Fibroblast of skin of abdomen (primary cell): ENCODE measurements at regions not wholly inside any gene's neighbourhood (a gene's known extent, or its start where the extent isn't known, plus 50 kb on each side); places are given as distances from the start of the nearest gene placed in this dataset.

Experiments
- DNase-seq: peaks from one replicate; pipeline ENCODE4 v3.0.0-alpha.2; 2013

DNA sequence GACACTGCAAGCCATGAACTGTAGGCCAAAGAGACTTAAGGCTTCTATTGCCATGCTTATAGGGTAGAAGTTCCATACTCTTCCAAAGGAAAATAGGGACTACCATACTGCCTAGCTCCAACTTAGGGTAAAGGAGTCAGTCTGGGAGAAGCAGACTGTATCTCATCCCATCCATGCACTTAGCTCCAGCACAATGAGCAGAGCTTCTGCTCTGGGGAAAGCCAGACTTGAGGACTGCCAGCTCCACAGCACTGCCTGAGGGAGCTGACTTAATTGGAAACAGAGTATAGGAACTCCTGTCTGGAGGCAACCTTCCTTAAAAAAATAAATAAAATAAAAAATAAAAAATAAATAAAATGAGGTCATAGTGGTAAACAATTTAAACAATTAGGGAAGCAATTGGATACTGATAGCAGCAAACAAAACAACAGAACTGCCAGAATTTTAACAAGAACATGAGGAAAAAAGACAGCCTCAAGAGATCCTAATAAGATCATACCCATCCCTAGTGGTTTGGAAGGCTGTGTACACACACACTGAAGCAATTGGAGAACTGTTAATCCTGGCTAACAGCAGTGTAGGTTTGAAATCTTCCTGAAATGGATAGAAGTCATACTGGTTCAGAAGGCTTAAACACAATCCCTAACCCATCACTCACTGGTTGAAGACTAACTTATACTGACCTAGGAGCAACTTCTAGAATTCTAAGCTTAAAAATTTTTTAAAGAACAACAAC, 550.1 kb downstream of the TBC1D4 start:
- DNase-seq, result no peak

DNA sequence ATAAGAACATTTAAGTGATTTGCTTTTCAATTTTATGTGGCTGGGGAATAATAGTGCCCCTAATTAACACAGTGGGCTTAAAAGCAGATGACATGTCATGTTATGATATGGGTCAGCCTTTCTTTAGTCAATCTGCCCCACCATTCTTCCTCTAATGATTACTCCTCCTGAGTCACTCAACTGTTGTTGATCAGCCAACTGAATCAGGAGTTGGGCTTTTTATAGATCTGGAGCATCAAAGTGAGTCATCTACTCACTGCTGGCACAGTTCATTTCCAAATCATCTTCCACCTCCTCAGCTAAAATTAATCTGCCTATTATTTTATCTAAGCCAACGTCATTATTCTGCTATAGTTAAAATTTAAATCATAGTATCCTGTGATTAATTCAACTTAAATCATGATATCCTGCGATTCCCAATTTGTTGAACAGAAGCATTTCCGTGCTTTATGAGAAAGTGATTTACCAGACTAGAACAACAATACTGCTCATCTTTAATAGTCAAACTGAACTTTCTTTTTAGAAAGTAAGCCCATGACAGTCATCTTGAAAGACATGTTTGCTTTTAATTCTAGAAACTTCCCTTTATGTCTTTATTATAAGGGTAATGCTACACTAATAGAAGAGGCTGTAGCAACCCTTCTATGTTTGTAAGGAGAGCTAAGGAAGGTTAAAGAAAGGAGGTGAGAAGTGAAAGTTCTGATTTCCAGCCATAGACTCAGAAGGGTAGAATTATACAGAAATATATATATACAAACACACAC, 551.4 kb downstream of the TBC1D4 start:
- peak; percentile 72 for DNase-seq

DNA sequence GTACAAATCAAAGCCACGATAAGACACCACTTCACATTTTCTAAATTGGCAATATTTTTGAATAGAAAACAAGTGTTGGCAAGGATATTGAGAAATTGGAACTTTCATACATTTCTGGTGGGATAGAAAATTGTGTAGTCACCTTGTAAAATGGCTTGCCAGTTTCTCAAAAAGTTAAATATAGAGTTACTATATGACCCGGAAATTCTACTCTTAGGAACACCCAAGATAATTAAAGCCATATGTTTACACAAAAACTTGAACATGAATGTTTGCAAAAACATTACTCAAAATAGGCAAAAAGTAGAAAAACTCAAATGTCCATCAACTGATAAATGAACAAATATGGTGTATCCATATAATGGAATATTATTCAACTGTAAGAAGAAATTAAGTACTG, 552.5 kb downstream of the TBC1D4 start:
- peak; percentile 6 for DNase-seq

DNA sequence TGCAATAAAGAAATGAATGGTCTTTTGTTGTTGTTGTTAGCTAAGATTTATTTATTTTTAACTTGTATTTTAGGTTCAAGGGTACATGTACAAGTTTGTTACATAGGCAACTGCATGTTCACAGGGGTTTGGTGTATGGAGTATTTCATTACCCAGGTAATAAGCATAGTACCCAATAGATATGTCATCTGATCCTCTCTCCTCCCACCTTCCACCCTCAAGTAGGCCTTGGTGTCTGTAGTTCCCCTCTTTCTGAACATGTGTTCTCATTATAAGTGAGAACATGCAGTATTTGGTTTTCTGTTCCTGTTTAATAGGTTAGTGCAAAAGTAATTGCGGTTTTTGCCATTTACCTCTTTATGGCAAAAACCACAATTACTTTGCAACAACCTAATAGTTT, 554.1 kb downstream of the TBC1D4 start:
- no peak for DNase-seq

DNA sequence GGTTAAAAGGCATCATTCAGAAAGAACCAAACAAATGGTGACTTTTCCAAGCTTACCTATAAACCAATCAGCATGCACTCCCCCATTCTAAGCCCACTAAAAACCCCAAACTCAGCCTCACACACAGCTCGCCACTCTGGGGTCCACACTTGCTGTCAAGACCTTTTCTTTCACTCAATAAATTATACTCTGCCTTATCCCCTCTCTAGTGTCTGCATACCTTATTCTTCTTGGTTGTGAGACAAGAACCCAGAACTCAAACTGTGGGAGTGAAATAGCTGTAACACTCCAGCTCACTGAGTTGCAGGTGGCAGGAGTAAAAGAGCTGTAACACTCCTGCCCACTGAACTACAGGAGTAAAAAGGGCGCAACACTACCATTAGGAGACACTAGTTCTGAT, 559.0 kb downstream of the TBC1D4 start:
- no peak for DNase-seq

DNA sequence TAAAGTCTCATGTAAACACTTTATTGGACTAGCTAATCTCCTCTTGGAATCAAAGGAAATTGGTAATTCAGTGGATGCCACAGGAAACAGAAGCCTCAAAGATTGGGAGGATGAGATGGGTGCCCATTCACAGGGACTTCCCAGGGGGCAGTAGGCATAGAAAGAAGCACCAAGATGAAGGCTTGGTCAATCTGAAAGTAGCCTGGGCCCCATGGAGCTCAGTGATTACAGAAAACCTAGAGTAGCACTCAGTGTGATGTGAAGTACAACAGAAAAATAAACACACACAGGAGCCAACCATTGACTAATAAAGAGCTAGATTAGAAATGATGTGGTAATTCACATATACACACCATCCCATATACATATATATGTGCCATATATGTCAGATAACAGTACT, 560.6 kb downstream of the TBC1D4 start:
- DNase-seq, result no peak

DNA sequence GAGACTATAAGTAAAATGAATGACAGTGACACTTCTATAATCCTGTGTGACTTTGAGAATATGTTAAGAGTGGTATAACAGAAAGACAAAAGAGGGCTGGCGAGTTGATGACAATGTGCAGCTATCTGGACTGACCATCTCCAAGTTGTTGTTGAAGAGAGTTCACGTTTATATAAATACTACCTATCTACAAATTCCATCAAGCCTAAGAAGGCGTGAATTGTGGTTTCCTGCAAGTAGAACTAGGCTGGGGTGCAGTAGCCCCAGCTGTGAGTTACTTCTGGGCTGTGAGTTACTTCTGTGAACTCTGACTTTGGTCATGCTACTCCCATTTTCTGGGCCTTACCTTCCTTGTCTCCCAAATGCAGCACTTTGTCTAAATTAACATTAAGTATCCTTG, 561.0 kb downstream of the TBC1D4 start:
- no peak for DNase-seq

DNA sequence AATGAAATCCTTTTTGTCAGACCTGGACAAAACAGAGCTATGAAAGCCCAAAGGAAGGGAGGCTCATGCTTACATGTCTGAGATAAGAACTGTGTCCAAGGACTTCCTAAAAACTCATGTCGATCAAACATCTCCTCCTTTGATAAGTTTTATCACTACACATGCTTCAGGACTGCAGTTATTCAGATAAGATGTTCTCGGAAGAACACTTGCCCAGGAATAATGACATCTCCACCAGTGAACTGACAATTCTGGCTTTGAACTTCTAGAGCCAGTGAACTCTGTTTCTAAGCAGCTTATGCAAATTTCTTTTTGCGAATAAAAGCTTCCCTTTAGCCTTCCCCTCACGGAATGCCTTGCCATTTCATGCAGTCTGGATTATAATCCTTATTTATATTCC, 561.6 kb downstream of the TBC1D4 start:
- DNase-seq, result no peak

DNA sequence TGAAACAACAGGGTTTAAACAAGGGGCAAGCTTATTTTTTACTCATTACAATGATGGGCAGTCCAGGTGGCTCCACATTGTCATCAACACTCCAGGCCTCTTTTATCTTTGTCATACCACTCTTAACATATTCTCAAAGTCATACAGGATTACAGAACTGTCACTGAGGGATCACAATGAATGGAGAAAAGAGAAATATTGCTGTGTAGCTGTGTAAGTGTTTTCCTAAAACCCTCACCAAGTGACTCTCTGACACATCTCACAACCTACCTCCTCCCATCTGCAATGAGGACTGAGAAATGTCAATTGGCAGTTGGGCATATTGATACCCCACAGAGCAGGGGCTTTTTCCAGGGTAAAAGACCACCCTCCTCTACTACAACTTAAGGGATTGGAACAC, 562.1 kb downstream of the TBC1D4 start:
- no peak for DNase-seq

DNA sequence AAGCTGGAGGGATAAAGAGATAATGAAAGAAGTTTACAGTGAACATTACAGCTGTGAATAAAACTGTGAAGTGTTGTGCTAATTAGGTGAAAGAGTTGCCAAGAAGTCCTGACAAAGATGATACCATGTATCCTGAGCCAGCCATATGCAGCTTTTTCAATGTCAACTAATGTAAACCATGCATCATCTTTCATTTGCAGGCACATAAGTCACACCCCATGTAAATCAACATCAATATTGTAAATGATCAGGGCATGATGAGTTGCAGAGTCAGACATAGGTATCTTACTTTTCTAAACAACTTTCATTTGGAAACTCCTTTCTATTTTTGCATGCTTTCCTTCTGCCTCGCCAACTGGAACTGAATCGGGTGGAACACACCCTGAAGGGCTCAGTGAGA, 569.1 kb downstream of the TBC1D4 start:
- DNase-seq, result no peak

DNA sequence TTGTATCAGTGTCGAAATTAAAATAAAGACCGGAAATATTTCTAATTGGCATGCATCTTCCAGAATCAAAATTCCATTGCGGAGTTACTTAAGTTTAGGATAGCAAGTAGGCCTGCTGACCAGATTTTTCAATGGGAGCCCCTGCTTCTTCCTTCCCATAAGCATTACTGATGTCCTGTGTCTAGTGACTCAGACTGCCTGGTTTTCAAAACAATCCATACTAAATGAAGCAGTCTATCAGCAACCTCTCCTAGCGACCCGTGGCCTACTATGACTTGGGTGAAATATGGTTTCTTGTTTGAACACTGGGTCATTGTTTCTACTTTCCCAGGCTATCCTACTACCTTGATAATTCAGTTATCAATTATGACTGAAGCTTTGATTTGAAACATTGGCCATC, 571.6 kb downstream of the TBC1D4 start:
- no peak for DNase-seq

DNA sequence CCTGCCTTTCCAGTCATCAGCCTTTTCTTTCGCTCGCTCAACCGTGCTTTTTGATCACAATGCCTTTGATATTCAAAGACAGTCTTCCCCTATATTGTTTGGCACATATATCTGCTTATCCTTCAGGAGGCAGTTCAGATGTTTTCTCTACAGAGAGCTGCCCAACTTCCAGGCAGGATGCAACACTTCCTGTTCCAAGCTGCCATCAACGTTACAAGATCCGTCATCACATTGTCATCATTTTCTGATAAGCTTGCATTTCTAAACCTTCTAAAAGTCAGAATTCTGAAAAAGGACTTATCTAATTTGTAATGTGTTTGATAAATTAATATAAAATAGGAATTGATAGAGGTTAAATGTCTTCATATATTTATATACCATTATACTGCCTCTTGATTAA, 574.2 kb downstream of the TBC1D4 start:
- DNase-seq, result no peak

DNA sequence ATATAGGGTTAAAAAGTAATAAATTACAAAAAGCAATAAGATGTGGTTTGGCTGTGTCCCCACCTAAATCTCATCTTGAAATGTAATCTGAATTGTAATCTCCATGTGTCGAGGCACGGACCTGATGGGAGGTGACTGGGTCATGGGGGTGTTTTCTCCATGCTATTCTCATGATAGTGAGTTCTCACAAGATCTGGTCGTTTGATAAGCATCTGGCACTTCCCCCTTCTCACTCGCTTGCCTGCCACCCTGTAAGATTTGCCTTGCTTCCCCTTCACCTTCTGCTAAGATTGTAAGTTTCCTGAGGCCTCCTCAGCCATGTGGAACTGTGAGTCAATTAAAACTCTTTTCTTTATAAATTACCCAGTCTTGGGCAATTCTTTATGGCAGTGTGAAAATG, 577.4 kb downstream of the TBC1D4 start:
- DNase-seq, result no peak

DNA sequence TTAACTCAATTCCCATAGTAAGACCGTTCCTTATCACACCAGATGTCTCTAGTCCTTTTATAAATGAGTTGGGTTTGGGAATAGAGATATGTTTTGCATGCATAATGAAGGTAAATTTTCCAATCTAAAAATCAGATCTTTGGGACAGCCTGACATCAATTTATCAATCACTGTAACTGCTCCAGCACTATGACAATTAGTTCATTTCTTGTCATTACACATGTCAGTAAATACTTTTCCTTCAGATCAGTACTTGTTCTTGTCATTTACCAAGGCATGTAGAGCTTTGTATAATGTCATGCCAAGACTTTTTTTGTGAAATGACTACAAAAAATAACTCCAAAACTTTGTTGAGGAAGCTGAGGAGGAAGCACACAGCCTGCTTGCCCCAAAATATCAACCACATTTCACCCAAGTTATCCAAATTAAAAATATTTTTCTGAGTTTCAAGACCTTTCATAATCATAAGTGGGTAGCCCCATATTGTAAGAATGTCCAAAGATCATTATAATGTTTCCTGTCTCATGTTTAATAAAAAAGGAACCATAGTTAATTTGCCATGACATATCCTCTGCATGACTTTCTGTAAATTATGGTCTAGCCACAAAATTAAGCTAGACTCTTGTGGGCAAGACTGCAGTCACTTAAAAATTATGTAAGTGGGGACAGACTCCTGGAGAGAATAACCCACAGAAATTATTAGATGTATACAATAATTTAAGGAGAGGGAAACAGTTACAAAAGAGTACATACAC, 586.8 kb downstream of the TBC1D4 start:
- peak; percentile 27 for DNase-seq

DNA sequence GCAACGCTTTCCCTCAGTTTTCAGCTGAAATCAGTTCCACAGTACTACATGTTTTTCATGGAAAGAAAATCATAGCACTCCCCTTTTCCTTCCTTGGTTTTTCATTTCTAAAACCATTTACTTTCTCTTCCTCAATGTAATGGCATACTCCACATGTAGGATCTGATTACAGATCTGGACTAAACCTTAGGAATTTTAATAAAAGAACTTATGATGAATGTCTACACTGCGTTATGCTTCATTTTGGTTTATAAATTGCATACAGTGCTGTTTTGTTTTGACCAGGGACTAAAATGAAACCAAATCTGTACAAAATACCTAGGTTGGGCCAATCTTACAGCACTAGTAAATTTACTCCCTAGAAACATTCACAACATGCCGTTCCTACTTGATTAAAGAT, 589.9 kb downstream of the TBC1D4 start:
- DNase-seq, result no peak

DNA sequence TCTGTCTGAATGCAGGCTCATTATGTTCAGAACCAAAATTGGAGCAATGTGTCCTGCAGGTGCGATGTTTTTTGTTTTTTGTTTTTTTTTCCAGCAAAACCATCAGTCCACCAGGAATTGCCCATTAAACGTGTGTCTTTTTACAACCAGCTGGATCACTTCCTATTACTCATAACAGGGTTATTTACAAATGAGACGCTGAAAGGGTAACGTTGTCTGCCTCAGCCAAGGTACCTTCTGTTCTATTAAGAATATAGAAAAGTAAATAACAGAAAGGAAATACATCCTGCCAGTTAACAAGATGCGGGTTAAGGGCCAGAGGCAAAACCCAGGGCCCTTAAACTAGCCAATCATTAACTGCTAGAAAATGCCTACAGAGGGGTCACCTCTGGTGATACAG, 590.4 kb downstream of the TBC1D4 start:
- DNase-seq, result no peak

DNA sequence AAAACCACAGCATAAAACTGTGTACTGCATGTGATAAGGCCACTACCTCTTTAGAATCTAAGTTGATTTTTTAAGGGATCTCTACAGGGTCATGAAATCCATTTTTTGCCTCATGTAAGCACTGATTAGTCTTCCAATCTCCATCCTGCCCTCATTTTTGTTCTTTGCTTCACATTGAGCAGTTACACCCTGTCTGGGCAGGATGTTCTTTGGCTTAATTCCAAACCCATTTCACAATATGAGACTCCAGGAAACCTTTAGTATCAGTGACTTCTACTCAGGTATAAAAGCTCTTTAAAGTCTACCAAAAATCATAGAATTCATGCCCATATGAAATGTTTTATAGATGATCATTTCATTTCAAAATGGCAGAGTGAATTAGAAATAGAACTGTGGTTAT, 592.6 kb downstream of the TBC1D4 start:
- no peak for DNase-seq

DNA sequence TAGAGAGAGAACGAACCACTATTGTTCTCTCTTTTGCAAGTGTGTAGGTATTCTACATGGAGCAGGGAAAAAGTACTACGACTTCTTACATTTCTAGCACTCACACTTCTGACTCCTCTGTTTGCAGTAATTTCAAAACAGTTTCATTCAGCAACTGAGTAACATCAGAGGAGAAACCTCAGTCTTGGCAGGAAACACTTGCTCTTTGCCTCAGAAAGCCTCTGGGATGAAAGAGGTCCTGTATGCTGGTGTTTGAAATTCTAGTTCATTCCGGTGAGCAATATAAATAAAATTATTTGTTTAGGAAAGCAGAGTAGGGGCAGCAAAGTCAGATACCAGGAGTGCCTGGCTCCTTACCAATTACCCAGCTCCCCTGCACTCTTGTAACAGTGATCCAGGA, 595.5 kb downstream of the TBC1D4 start:
- DNase-seq, result no peak

DNA sequence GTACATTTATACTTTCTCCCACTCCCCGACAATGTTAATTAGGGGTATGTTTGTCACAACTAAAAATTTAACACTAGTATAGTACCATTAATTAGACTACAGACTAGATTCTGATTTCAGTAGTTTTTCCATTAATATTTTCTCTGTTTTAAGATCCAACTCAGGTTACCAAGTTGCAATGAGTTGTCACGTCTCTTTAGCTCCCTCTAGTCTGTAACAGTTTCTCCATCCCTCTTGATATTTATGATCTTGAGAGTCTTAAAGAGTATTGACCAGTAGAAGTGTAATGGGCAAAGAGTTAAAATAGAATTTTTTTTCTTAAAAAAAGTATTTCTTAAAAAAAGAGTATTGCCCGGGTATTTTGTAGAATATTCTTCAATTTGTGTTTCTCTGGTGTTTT, 598.1 kb downstream of the TBC1D4 start:
- no peak for DNase-seq

DNA sequence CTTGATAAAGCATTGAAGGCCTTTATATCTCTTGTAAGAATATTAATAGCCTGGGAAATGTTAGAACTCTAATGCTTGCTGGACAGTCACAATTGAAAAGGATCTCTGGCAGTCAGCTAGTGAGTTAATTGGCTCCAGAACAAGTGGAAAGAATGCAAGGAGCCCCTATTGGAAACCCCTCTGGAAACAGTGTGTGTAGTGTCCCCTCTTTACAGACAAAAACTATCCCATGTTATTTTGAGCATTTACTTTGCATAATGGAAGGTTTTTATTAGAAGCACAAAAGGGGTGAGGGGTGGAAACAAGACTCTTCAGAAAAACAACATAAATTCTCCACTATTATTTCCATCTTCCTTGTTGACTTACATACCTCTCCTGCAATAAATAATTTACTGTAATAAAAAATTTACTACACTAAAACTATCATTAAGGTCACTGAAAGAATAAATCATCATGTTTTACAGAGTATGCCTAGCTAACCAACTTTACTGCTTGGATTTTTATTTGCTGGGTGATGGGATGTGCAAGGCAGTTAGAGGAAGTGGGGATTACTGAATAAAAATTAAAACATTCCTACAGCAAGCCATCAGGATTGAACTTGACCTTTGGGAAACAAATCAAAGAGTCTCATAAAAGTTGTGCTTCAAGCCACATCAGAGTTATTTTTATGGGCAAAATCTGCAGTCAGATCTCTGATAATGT, 610.4 kb downstream of the TBC1D4 start:
- peak; percentile 61 for DNase-seq

DNA sequence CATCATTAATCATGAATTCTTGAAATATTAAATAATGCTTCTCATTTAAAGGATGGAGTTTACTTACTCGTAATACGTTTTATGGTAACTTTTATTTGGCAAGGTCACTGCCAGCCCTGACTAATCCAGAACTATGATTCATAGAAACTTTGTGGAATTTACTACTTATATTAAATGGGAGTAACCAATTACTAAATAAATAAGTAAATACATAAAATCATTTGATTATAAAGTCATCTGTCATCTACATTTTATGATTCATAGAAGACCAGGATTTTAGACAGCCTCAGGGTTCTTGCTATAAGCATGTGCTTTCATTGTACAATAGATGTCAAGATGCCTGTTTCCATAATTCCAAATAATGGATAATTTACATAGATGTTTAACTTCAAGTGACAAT, 611.1 kb downstream of the TBC1D4 start:
- DNase-seq, result peak; percentile 10

DNA sequence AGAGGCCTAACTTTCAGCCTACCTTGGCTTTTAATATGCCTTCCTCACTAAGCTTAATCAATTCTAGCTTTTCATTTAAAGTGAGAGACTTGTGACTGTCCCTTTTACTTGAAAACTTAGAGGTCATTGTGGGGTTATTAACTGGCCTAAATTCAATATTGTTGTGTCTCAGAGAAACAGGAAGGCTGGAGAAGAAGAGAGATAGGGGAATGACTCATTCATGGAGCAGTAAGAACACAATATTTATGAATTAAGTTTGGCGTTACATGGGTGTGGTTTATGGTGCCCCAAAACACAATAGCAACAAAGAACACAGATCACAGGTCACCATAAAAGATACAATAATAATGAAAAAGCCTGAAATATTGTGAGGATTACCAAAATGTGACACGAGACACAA, 612.1 kb downstream of the TBC1D4 start:
- no peak for DNase-seq

DNA sequence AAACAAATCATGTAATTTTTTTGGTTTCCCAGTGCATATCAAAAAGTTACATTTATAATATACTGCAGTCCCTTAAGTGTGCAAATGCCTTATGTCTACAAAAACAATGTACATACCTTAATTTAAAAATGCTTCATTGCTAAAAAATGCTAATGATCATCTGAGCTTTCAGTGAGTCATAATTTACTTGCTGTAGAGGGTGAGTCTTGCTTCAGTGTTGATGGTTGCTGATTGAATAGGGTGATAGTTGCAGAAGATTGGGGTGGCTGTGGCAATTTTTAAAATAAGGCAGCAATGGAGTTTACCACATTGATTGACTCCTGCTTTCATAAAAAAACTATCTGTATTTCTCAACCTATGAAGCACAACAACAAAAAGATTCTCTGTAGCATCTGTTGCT, 613.9 kb downstream of the TBC1D4 start:
- peak; percentile 76 for DNase-seq
